SU-DHL-6 (cell line): ENCODE measurements at regions not wholly inside any gene's neighbourhood (a gene's known extent, or its start where the extent isn't known, plus 50 kb on each side); places are given as distances from the start of the nearest gene placed in this dataset.

ENCODE experiments used
- H2AFZ ChIP-seq: fragments of 200-600 bp; sonication (generic); 2 replicates; pipeline ENCODE4 v1.6.1; 2014; ENCODE audit warnings: low read depth, mild to moderate bottlenecking, moderate library complexity, mixed read lengths, antibody characterized with exemption, low read length; ENCODE audit not compliant: severe bottlenecking
- H3F3A ChIP-seq: fragments of 200-600 bp; shearing (Covaris generic); 2 replicates; pipeline ENCODE4 v1.6.0; 2016; ENCODE audit warnings: antibody characterized with exemption, mild to moderate bottlenecking; ENCODE audit not compliant: insufficient read depth
- H3K27ac ChIP-seq: fragments of 200-600 bp; sonication (generic); 2 replicates; pipeline ENCODE4 v1.5.1; 2016; ENCODE audit warnings: low read depth, mild to moderate bottlenecking, low read length, moderate library complexity, mixed read lengths
- H3K27me3 ChIP-seq: fragments of 200-600 bp; sonication (generic), shearing (Covaris generic); 2 replicates; pipeline ENCODE4 v1.6.0; 2014; ENCODE audit warnings: mild to moderate bottlenecking, low read length
- H3K36me3 ChIP-seq: fragments of 200-600 bp; sonication (generic); 2 replicates; pipeline ENCODE4 v1.6.1; 2014; ENCODE audit warnings: mild to moderate bottlenecking, low read length, mixed read lengths
- H3K4me2 ChIP-seq: fragments of 300-600, 200-600 bp; shearing (Covaris generic), sonication (generic); 2 replicates; pipeline ENCODE4 v1.6.0; 2014; ENCODE audit warnings: low read length, low read depth, mild to moderate bottlenecking; ENCODE audit not compliant: poor library complexity, severe bottlenecking
- H3K4me3 ChIP-seq: fragments of 200-600 bp; sonication (generic); 2 replicates; pipeline ENCODE4 v1.5.1; 2014; ENCODE audit warnings: antibody characterized with exemption, low read length, mild to moderate bottlenecking, mixed read lengths; ENCODE audit not compliant: insufficient read depth, poor library complexity, severe bottlenecking
- H3K79me2 ChIP-seq: fragments of 200-600 bp; sonication (generic); 2 replicates; pipeline ENCODE4 v1.6.1; 2014; ENCODE audit warnings: mild to moderate bottlenecking, low read length, moderate library complexity; ENCODE audit not compliant: insufficient read depth
- H3K9ac ChIP-seq: fragments of 200-600 bp; sonication (generic); 2 replicates; pipeline ENCODE4 v1.7.0; 2014; ENCODE audit warnings: mild to moderate bottlenecking, low read length
- H3K9me2 ChIP-seq: fragments of 200-600 bp; sonication (generic); replicated peaks from 2 replicates; pipeline ENCODE4 v1.6.1; 2014; ENCODE audit warnings: low read length; ENCODE audit not compliant: insufficient read depth
- H3K9me3 ChIP-seq: fragments of 200-600 bp; sonication (generic); 2 replicates; pipeline ENCODE4 v1.6.1; 2014; ENCODE audit warnings: low read length, mixed read lengths; ENCODE audit not compliant: insufficient read depth
- H4K20me1 ChIP-seq: fragments of 200-600 bp; sonication (generic); 2 replicates; pipeline ENCODE4 v1.6.1; 2014; ENCODE audit warnings: low read depth, mild to moderate bottlenecking, antibody characterized with exemption, low read length, moderate library complexity, mixed read lengths
- CTCF ChIP-seq: fragments of 200-600 bp; sonication (generic); IDR thresholded peaks from one replicate; pipeline ENCODE4 v1.5.1; 2017; ENCODE audit warnings: antibody characterized with exemption, mild to moderate bottlenecking, low read length, moderate library complexity; ENCODE audit not compliant: insufficient read depth, poor library complexity, severe bottlenecking
- EZH2phosphoT487 ChIP-seq: fragments of 200-600 bp; sonication (generic), shearing (Covaris generic); conservative IDR thresholded peaks from 2 replicates; pipeline ENCODE4 v1.6.1; 2018; ENCODE audit warnings: mild to moderate bottlenecking, antibody characterized with exemption, low read length, moderate library complexity, mixed read lengths

GRCh38 chr2:120606280-120606679 lies 129.4 kb upstream of the GLI2 start:
- Histone ChIP-seq H2AFZ (no peak overlapping the region), H3K27me3 (no peaks in the 10 kb centered on the region)

GRCh38 chr2:120606931-120607330 lies 128.7 kb upstream of the GLI2 start:
- Histone ChIP-seq H2AFZ (no peak overlapping the region), H3K27me3 (no peaks in the 10 kb centered on the region), H3K79me2 (no peaks in the 10 kb centered on the region), H4K20me1 (no peaks in the 10 kb centered on the region), H3K27ac (no peak overlapping the region), H3K9ac (no peak overlapping the region), H3K4me2 (no peak overlapping the region), H3K36me3 (no peaks in the 10 kb centered on the region), H3F3A (no peaks in the 10 kb centered on the region), H3K4me3 (no peak overlapping the region), H3K9me2 (no peaks in the 10 kb centered on the region), H3K9me3 (no peaks in the 10 kb centered on the region)
- TF ChIP-seq EZH2phosphoT487, result no peak
- no peak for TF ChIP-seq CTCF

More at GRCh38 chr2:120606280-120606679, 129.4 kb upstream of the GLI2 start:
- H4K20me1 ChIP-seq, result no peaks in the 10 kb centered on the region
- no peak overlapping the region for H3K4me3 ChIP-seq
- H3K4me2 ChIP-seq, result no peak overlapping the region
- H3K79me2 ChIP-seq, result no peaks in the 10 kb centered on the region
- TF ChIP-seq EZH2phosphoT487 (no peak), CTCF (no peak)
- no peaks in the 10 kb centered on the region for H3K9me3 ChIP-seq
- H3K9me2 ChIP-seq, result no peaks in the 10 kb centered on the region
- H3K9ac ChIP-seq, result no peak overlapping the region
- no peaks in the 10 kb centered on the region for H3F3A ChIP-seq
- H3K27ac ChIP-seq, result no peak overlapping the region
- no peaks in the 10 kb centered on the region for H3K36me3 ChIP-seq

- H3K4me3 ChIP-seq, result no peak overlapping the region
- H3K9me2 ChIP-seq, result no peaks in the 10 kb centered on the region
- no peak overlapping the region for H2AFZ ChIP-seq
- no peaks in the 10 kb centered on the region for H3F3A ChIP-seq
- no peaks in the 10 kb centered on the region for H3K9me3 ChIP-seq
- H3K79me2 ChIP-seq, result no peaks in the 10 kb centered on the region
- no peak overlapping the region for H3K9ac ChIP-seq
- TF ChIP-seq CTCF (no peak), EZH2phosphoT487 (no peak)
- H4K20me1 ChIP-seq, result no peaks in the 10 kb centered on the region
- H3K27ac ChIP-seq, result no peak overlapping the region
- no peaks in the 10 kb centered on the region for H3K27me3 ChIP-seq
- H3K4me2 ChIP-seq, result no peak overlapping the region
- no peaks in the 10 kb centered on the region for H3K36me3 ChIP-seq
Measured at GRCh38 chr2:120607506-120607905, 128.2 kb upstream of the GLI2 start.
